Adrenal gland (tissue), 9 donors: ENCODE measurements at regions not wholly inside any gene's neighbourhood (a gene's known extent, or its start where the extent isn't known, plus 50 kb on each side); places are given as distances from the start of the nearest gene placed in this dataset.

Source experiments
- DNase-seq, 7 donors: peaks; one replicate each; pipeline ENCODE4 v3.0.0-alpha.2; 2019 to 2020
- H3K27ac ChIP-seq, 5 donors: fragments of 200-600 bp; sonication (generic) in 4 of 5; 1 replicate in 3 of 5; 2 replicates in 2 of 5; pipeline versions ENCODE4 v1.5.1 to v1.8.0; 2016 to 2020; ENCODE audit warnings: mild to moderate bottlenecking in 1 of 5
- H3K27me3 ChIP-seq: fragments of 200-600 bp; 2 replicates; pipeline ENCODE4 v1.8.0; 2021
- H3K36me3 ChIP-seq, 2 donors: fragments of 200-600 bp; replicated peaks in 1 of 2; 1 replicate in 1 of 2; 2 replicates in 1 of 2; pipeline versions ENCODE4 v1.5.1 to v1.8.0; 2018 to 2022
- H3K4me1 ChIP-seq, 2 donors: fragments of 200-600 bp; replicated peaks in 1 of 2; 1 replicate in 1 of 2; 2 replicates in 1 of 2; pipeline versions ENCODE4 v1.5.1 to v1.8.0; 2018 to 2021
- H3K4me3 ChIP-seq, 4 donors: fragments of 200-600 bp; sonication (generic) in 3 of 4; one replicate each; pipeline ENCODE4 v1.5.1; 2016 to 2018
- H3K9me3 ChIP-seq, 3 donors: fragments of 200-600 bp; sonication (generic) in 1 of 3; replicated peaks in 1 of 3; 1 replicate in 2 of 3; 2 replicates in 1 of 3; pipeline versions ENCODE4 v1.5.1 to v1.8.0; 2016 to 2021
- POLR2A ChIP-seq, 2 donors: fragments of 450-650 bp; IDR thresholded peaks; one replicate each; pipeline ENCODE4 v1.6.1; 2017; ENCODE audit warnings: antibody characterized with exemption in 2 of 2, mild to moderate bottlenecking in 2 of 2, moderate library complexity in 1 of 2
- WGBS, 4 donors: extraction: QIAGEN DNeasy Blood & Tissue Kit in 2 of 4; methylation state at CpG; one replicate each; pipeline versions ENCODE4 v1.1.5 to v1.1.7; 2013 to 2017; 5-methylcytosine and 5-hydroxymethylcytosine counted together
- intact Hi-C, 2 donors: fragments of 100-400 bp; cut with DNase I; formaldehyde crosslinking; loops; one replicate each; pipeline versions ENCODE4 v1.14.1 to v1.15.0; 2022 to 2023
- TF ChIP-seq, protein P1 (sequence below), 6 experiments: fragments of 450-650 bp in 4 of 6; fragments of 200-600 bp in 2 of 6; sonication (generic) in 1 of 6; IDR thresholded peaks; 1 replicate in 5 of 6; 2 replicates in 1 of 6; pipeline versions ENCODE4 v1.5.1 to v1.8.0; 2016 to 2021; ENCODE audit warnings: antibody characterized with exemption in 6 of 6, mild to moderate bottlenecking in 2 of 6, moderate library complexity in 1 of 6
- donor health status: healthy with polysubstance abuse.
- donor health status: Bipolar disorder and iron deficiency.
- donor health status: DM: yes; HTN: yes; CAD: no.
- donor health status: DM: no; HTN: no; CAD: no.
- donor health status: DM: no; HTN: no; CAD: no.

DNA sequence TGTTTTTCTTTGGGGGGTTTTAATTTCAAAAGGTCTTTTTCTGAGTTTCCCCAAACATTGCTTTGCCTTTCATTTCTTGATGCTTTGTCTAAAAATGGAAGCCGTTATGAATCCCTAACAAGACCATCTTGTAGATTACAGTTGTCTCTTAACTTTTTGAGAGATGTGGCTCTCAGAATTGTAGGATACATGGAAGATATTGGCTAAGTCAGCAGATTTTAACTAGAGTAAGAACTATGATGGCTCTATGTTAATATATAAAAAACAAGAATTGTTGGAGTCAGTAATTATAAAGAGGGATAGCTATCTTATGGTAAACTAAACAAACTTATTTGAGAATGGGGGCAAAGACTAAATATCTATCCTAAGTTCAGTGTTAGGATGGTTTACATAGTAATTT lies 96.6 kb upstream of the HS3ST5 start:
- no peak overlapping the region for H3K4me3 ChIP-seq
- TF ChIP-seq, protein P1, sequence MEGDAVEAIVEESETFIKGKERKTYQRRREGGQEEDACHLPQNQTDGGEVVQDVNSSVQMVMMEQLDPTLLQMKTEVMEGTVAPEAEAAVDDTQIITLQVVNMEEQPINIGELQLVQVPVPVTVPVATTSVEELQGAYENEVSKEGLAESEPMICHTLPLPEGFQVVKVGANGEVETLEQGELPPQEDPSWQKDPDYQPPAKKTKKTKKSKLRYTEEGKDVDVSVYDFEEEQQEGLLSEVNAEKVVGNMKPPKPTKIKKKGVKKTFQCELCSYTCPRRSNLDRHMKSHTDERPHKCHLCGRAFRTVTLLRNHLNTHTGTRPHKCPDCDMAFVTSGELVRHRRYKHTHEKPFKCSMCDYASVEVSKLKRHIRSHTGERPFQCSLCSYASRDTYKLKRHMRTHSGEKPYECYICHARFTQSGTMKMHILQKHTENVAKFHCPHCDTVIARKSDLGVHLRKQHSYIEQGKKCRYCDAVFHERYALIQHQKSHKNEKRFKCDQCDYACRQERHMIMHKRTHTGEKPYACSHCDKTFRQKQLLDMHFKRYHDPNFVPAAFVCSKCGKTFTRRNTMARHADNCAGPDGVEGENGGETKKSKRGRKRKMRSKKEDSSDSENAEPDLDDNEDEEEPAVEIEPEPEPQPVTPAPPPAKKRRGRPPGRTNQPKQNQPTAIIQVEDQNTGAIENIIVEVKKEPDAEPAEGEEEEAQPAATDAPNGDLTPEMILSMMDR (IDR thresholded peaks at IDR 0.05): no peak
- no peak for TF ChIP-seq POLR2A (IDR thresholded peaks at IDR 0.05)
- no peaks in the 10 kb centered on the region for H3K9me3 ChIP-seq
- intact Hi-C loops: no loop called here
- H3K36me3 ChIP-seq: no peaks in the 10 kb centered on the region
- H3K27ac ChIP-seq: no peak overlapping the region
- no peaks in the 10 kb centered on the region for H3K4me1 ChIP-seq
- no peaks in the 10 kb centered on the region for H3K27me3 ChIP-seq
- DNase-seq: no peak
- WGBS, 4 donors: 79 to 93% (median 80%) methylated on average over 1 of the region's 1 CpG

DNA sequence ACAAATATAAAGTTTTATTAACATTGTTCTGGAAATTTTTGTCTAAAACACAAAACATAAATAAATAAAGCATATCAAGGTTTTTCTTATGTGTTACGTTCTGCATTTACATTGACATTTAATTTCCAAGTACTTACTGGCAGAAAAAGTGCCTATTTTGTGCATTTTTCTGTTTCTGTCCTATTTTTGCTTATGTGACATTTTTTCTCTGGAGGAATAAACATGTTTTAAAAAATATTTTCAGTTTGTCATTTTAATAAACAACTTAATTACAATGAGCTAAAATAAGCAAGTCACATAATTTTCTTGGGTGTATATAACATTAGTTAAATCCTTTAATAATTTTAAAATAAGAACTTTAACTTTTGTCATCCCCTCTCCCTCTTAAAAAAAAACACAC lies 94.4 kb upstream of the HS3ST5 start:
- H3K4me1 ChIP-seq: no peaks in the 10 kb centered on the region
- intact Hi-C loops: no loop called here

DNA sequence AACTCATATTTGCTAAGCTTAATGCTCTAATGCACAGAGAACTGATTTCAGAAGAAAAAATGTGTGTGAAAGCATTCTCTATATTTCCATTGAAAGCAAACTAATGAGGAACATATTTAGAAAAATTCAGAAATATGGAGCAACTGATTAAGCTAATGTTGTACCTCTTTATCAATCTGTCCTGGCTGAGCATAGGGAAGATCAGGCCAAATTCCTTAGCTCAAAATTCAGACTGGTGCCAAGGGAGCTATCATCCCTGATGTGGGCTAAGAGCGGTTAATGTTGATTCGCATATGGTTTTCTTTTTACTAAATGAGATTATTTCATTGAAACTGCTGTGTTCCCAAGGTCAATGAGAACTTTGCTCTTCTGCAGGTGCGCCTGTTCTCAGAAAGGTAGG lies 93.9 kb upstream of the HS3ST5 start:
- 92 to 93% (median 93%) methylated on average over 3 of the region's 3 CpGs for WGBS, 4 donors
- H3K36me3 ChIP-seq: no peaks in the 10 kb centered on the region
- DNase-seq: no peak
- no peak overlapping the region for H3K4me3 ChIP-seq
- H3K27ac ChIP-seq: no peak overlapping the region
- intact Hi-C loops: no loop called here
- no peaks in the 10 kb centered on the region for H3K4me1 ChIP-seq
- no peaks in the 10 kb centered on the region for H3K9me3 ChIP-seq
- H3K27me3 ChIP-seq: no peaks in the 10 kb centered on the region
- TF ChIP-seq POLR2A (IDR thresholded peaks at IDR 0.05): no peak
- TF ChIP-seq, protein P1 (IDR thresholded peaks at IDR 0.05): no peak

More for the DNA sequence above, 94.4 kb upstream of the HS3ST5 start:
- no peak overlapping the region for H3K4me3 ChIP-seq
- TF ChIP-seq POLR2A (IDR thresholded peaks at IDR 0.05): no peak
- TF ChIP-seq, protein P1 (IDR thresholded peaks at IDR 0.05): no peak
- WGBS, 4 donors: 64 to 80% (median 73%) methylated on average over 1 of the region's 1 CpG
- no peaks in the 10 kb centered on the region for H3K9me3 ChIP-seq
- DNase-seq: no peak
- H3K27me3 ChIP-seq: no peaks in the 10 kb centered on the region
- no peaks in the 10 kb centered on the region for H3K36me3 ChIP-seq
- no peak overlapping the region for H3K27ac ChIP-seq

DNA sequence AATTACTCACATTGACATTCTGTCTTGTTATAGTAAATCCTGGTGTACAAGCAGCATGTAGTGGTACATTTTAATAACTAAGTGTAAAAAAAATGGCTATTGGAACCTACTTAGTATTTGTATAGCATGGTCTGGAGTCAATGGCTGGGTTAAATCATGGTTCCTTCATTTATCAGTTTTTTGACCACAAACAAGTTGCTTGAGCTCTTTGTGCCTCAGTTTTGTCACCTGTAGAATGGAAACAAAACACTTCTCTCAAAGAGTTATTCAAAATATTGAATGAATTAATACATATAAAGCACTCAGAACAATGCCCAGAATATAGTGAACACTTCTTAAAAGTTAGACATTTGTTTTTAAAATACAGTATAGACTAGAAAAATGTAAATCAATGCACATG lies 93.2 kb upstream of the HS3ST5 start:
- no peaks in the 10 kb centered on the region for H3K4me1 ChIP-seq
- no peaks in the 10 kb centered on the region for H3K36me3 ChIP-seq
- no peak overlapping the region for H3K27ac ChIP-seq
- no peaks in the 10 kb centered on the region for H3K27me3 ChIP-seq
- no peak for DNase-seq
- no peaks in the 10 kb centered on the region for H3K9me3 ChIP-seq
- TF ChIP-seq POLR2A (IDR thresholded peaks at IDR 0.05): no peak
- TF ChIP-seq, protein P1 (IDR thresholded peaks at IDR 0.05): no peak
- no peak overlapping the region for H3K4me3 ChIP-seq
- intact Hi-C loops: no loop called here
